Thyroid gland (tissue), 4 donors: ENCODE measurements at regions not wholly inside any gene's neighbourhood (a gene's known extent, or its start where the extent isn't known, plus 50 kb on each side); places are given as distances from the start of the nearest gene placed in this dataset.

Experiments used
- DNase-seq, 2 donors: peaks; one replicate each; pipeline ENCODE4 v3.0.0-alpha.2; 2019
- H3K27ac ChIP-seq, 3 donors: fragments of 200-600 bp; sonication (generic); 1 replicate in 2 of 3; 2 replicates in 1 of 3; pipeline ENCODE4 v1.5.1; 2016 to 2019; ENCODE audit warnings: mild to moderate bottlenecking in 1 of 3, moderate library complexity in 1 of 3
- H3K27me3 ChIP-seq: fragments of 200-600 bp; sonication (generic); one replicate; pipeline ENCODE4 v1.5.1; 2019
- H3K36me3 ChIP-seq, 2 donors: fragments of 200-600 bp; sonication (generic); one replicate each; pipeline ENCODE4 v1.5.1; 2016 to 2019
- H3K4me1 ChIP-seq, 2 donors: fragments of 200-600 bp; sonication (generic); one replicate each; pipeline ENCODE4 v1.5.1; 2017 to 2019
- H3K4me3 ChIP-seq, 3 donors: fragments of 200-600 bp; sonication (generic); replicated peaks in 1 of 3; 1 replicate in 2 of 3; 2 replicates in 1 of 3; pipeline ENCODE4 v1.5.1; 2016; ENCODE audit warnings: mild to moderate bottlenecking in 1 of 3
- H3K9me3 ChIP-seq: fragments of 200-600 bp; sonication (generic); one replicate; pipeline ENCODE4 v1.5.1; 2017
- CTCF ChIP-seq, 6 experiments: fragments of 200-600 bp in 3 of 6; fragments of 450-650 bp in 3 of 6; sonication (generic) in 3 of 6; IDR thresholded peaks; one replicate each; pipeline ENCODE4 v1.5.1; 2016 to 2019; ENCODE audit warnings: antibody characterized with exemption in 6 of 6, mild to moderate bottlenecking in 2 of 6, inconsistent platforms in 1 of 6, moderate library complexity in 1 of 6
- POLR2A ChIP-seq, 2 donors: fragments of 450-650 bp; IDR thresholded peaks; one replicate each; pipeline ENCODE4 v1.6.1; 2017; ENCODE audit warnings: antibody characterized with exemption in 2 of 2, mild to moderate bottlenecking in 2 of 2, moderate library complexity in 1 of 2
- WGBS, 2 donors: methylation state at CpG; one replicate each; pipeline ENCODE4 v1.1.5; 2017; 5-methylcytosine and 5-hydroxymethylcytosine counted together
- intact Hi-C: fragments of 100-400 bp; cut with DNase I; formaldehyde crosslinking; loops from one replicate; pipeline ENCODE4 v1.15.1; 2023

GRCh38 chr2:150621526-150622213, 134.2 kb upstream of the RND3 start:
- Histone ChIP-seq H3K27me3 (no peaks in the 10 kb centered on the region), H3K4me3 (no peak overlapping the region), H3K9me3 (no peaks in the 10 kb centered on the region), H3K4me1 (peaks cover 3 to 9% of the 10 kb centered on the region in 2 donors), H3K36me3 (no peaks in the 10 kb centered on the region), H3K27ac (no peak overlapping the region)
- no peak for DNase-seq
- WGBS, 2 donors: 81 to 92% methylated on average over 4 of the region's 4 CpGs
- intact Hi-C loops: no loop called here
- TF ChIP-seq POLR2A (IDR thresholded peaks at IDR 0.05) (no peak), CTCF (IDR thresholded peaks at IDR 0.05) (no peak)

GRCh38 chr2:150620855-150621254, 133.4 kb upstream of the RND3 start:
- intact Hi-C loops: no loop called here
- no peak for DNase-seq

GRCh38 chr2:150620416-150620815, 132.9 kb upstream of the RND3 start:
- Histone ChIP-seq H3K9me3 (no peaks in the 10 kb centered on the region), H3K4me1 (peaks cover 3 to 9% of the 10 kb centered on the region in 2 donors), H3K4me3 (no peak overlapping the region), H3K27ac (peak overlapping the region in 1 of 3 donors; percentile 26), H3K27me3 (no peaks in the 10 kb centered on the region), H3K36me3 (no peaks in the 10 kb centered on the region)
- TF ChIP-seq CTCF (IDR thresholded peaks at IDR 0.05): no peak
- no peak for TF ChIP-seq POLR2A (IDR thresholded peaks at IDR 0.05)
- DNase-seq: no peak
- intact Hi-C loops: no loop called here

More at GRCh38 chr2:150620855-150621254, 133.4 kb upstream of the RND3 start:
- Histone ChIP-seq H3K36me3 (no peaks in the 10 kb centered on the region), H3K27me3 (no peaks in the 10 kb centered on the region), H3K4me1 (peaks cover 3 to 9% of the 10 kb centered on the region in 2 donors), H3K27ac (peak overlapping the region in 1 of 3 donors; percentile 26), H3K4me3 (no peak overlapping the region), H3K9me3 (no peaks in the 10 kb centered on the region)
- WGBS, 2 donors: 86 to 91% methylated on average over 6 of the region's 6 CpGs
- no peak for TF ChIP-seq CTCF (IDR thresholded peaks at IDR 0.05)
- TF ChIP-seq POLR2A (IDR thresholded peaks at IDR 0.05): no peak

- Histone ChIP-seq H3K4me3 (no peak overlapping the region), H3K27me3 (no peaks in the 10 kb centered on the region), H3K36me3 (no peaks in the 10 kb centered on the region), H3K4me1 (peaks cover 3 to 9% of the 10 kb centered on the region in 2 donors), H3K9me3 (no peaks in the 10 kb centered on the region), H3K27ac (peak overlapping the region in 1 of 3 donors; percentile 26)
- 53 to 58% methylated on average over 5 of the region's 5 CpGs for WGBS, 2 donors
- peak in 1 of 2 donors; percentile 26 for DNase-seq
- TF ChIP-seq POLR2A (IDR thresholded peaks at IDR 0.05): no peak
- TF ChIP-seq CTCF (IDR thresholded peaks at IDR 0.05): no peak
- intact Hi-C loops: no loop called here
These were observed 132.3 kb upstream of the RND3 start for GRCh38 chr2:150619607-150620330.
